Urinary bladder (tissue), 3 donors: ENCODE measurements at regions not wholly inside any gene's neighbourhood (a gene's known extent, or its start where the extent isn't known, plus 50 kb on each side); places are given as distances from the start of the nearest gene placed in this dataset.

Experiments
- DNase-seq: peaks from one replicate; pipeline ENCODE4 v3.0.0-alpha.2; 2015; ENCODE audit errors: extremely low spot score
- H3K27ac ChIP-seq: one replicate; pipeline ENCODE4 v1.5.1; 2013; ENCODE audit warnings: low read depth, mild to moderate bottlenecking, moderate library complexity
- H3K36me3 ChIP-seq: one replicate; pipeline ENCODE4 v1.6.1; 2013; ENCODE audit warnings: mild to moderate bottlenecking, moderate library complexity; ENCODE audit not compliant: insufficient read depth
- H3K4me1 ChIP-seq: one replicate; pipeline ENCODE4 v1.6.1; 2013; ENCODE audit warnings: mild to moderate bottlenecking, moderate library complexity; ENCODE audit not compliant: insufficient read depth
- H3K4me3 ChIP-seq: one replicate; pipeline ENCODE4 v1.5.1; 2013; ENCODE audit warnings: low read depth, low read length
- WGBS: extraction: QIAGEN DNeasy Blood & Tissue Kit; methylation state at CpG from one replicate; pipeline ENCODE4 v1.1.7; 2013; 5-methylcytosine and 5-hydroxymethylcytosine counted together
- donor health status: healthy with polysubstance abuse.
- donor health status: healthy.

GRCh38 chr7:17682586-17682985, 257.7 kb downstream of the SNX13 start:
- no peaks in the 10 kb centered on the region for H3K36me3 ChIP-seq
- WGBS = 92% methylated on average over 3 of the region's 3 CpGs
- no peak for DNase-seq

GRCh38 chr7:17685141-17685540, 255.2 kb downstream of the SNX13 start:
- DNase-seq = no peak
- H3K27ac ChIP-seq = no peak overlapping the region
- 93% methylated on average over 5 of the region's 5 CpGs for WGBS
- no peak overlapping the region for H3K4me3 ChIP-seq
- peaks cover 2% of the 10 kb centered on the region for H3K4me1 ChIP-seq
- no peaks in the 10 kb centered on the region for H3K36me3 ChIP-seq

More at GRCh38 chr7:17682586-17682985, 257.7 kb downstream of the SNX13 start:
- Histone ChIP-seq H3K27ac (no peak overlapping the region), H3K4me3 (no peak overlapping the region), H3K4me1 (peaks cover 2% of the 10 kb centered on the region)

- 97% methylated on average over 2 of the region's 2 CpGs for WGBS
- no peaks in the 10 kb centered on the region for H3K36me3 ChIP-seq
- H3K4me3 ChIP-seq = no peak overlapping the region
- DNase-seq = no peak
- H3K4me1 ChIP-seq = peaks cover 2% of the 10 kb centered on the region
- H3K27ac ChIP-seq = no peak overlapping the region
These were observed 252.9 kb downstream of the SNX13 start for GRCh38 chr7:17687361-17687760.

- no peak overlapping the region for H3K27ac ChIP-seq
- no peak overlapping the region for H3K4me3 ChIP-seq
- no peaks in the 10 kb centered on the region for H3K4me1 ChIP-seq
- DNase-seq = no peak
- no peaks in the 10 kb centered on the region for H3K36me3 ChIP-seq
- 76% methylated on average over 5 of the region's 5 CpGs for WGBS
These were observed 250.9 kb downstream of the SNX13 start for GRCh38 chr7:17689361-17689902.

GRCh38 chr7:17690030-17690429, 250.3 kb downstream of the SNX13 start:
- H3K4me1 ChIP-seq = no peaks in the 10 kb centered on the region
- no peaks in the 10 kb centered on the region for H3K36me3 ChIP-seq
- no peak overlapping the region for H3K4me3 ChIP-seq
- no peak for DNase-seq
- H3K27ac ChIP-seq = no peak overlapping the region
- 83% methylated on average over 4 of the region's 4 CpGs for WGBS

- H3K4me1 ChIP-seq = no peaks in the 10 kb centered on the region
- DNase-seq = peak; percentile 28
- WGBS = 57% methylated on average over 6 of the region's 6 CpGs
- H3K27ac ChIP-seq = no peak overlapping the region
- H3K36me3 ChIP-seq = no peaks in the 10 kb centered on the region
- H3K4me3 ChIP-seq = no peak overlapping the region
These were observed 243.9 kb downstream of the SNX13 start for GRCh38 chr7:17696422-17696821.

GRCh38 chr7:17697128-17697881, 243.0 kb downstream of the SNX13 start:
- Histone ChIP-seq H3K4me3 (no peak overlapping the region), H3K4me1 (no peaks in the 10 kb centered on the region), H3K36me3 (no peaks in the 10 kb centered on the region), H3K27ac (no peak overlapping the region)
- 90% methylated on average over 4 of the region's 4 CpGs for WGBS
- DNase-seq = no peak

- DNase-seq = no peak
- Histone ChIP-seq H3K4me3 (no peak overlapping the region), H3K27ac (no peak overlapping the region), H3K36me3 (no peaks in the 10 kb centered on the region), H3K4me1 (no peaks in the 10 kb centered on the region)
These were observed 240.6 kb downstream of the SNX13 start for GRCh38 chr7:17699696-17700095.

GRCh38 chr7:17700138-17700537, 240.2 kb downstream of the SNX13 start:
- no peaks in the 10 kb centered on the region for H3K4me1 ChIP-seq
- no peak overlapping the region for H3K27ac ChIP-seq
- WGBS = 47% methylated on average over 3 of the region's 3 CpGs
- H3K36me3 ChIP-seq = no peaks in the 10 kb centered on the region
- no peak for DNase-seq
- no peak overlapping the region for H3K4me3 ChIP-seq

GRCh38 chr7:17706275-17706674, 234.0 kb downstream of the SNX13 start:
- H3K36me3 ChIP-seq = no peaks in the 10 kb centered on the region
- no peak overlapping the region for H3K4me3 ChIP-seq
- no peaks in the 10 kb centered on the region for H3K4me1 ChIP-seq
- DNase-seq = no peak
- H3K27ac ChIP-seq = no peak overlapping the region
- whole genome bisulfite sequencing = 62% methylated on average over 4 of the region's 4 CpGs

- peak; percentile 26 for DNase-seq
- no peaks in the 10 kb centered on the region for H3K36me3 ChIP-seq
- H3K27ac ChIP-seq = no peak overlapping the region
- 29% methylated on average over 3 of the region's 3 CpGs for WGBS
- no peak overlapping the region for H3K4me3 ChIP-seq
- no peaks in the 10 kb centered on the region for H3K4me1 ChIP-seq
These were observed 233.6 kb downstream of the SNX13 start for GRCh38 chr7:17706734-17707133.

GRCh38 chr7:17709127-17709526, 231.2 kb downstream of the SNX13 start:
- 69% methylated on average over 1 of the region's 1 CpG for WGBS
- H3K4me1 ChIP-seq = no peaks in the 10 kb centered on the region
- DNase-seq = no peak
- no peak overlapping the region for H3K27ac ChIP-seq
- H3K36me3 ChIP-seq = no peaks in the 10 kb centered on the region
- H3K4me3 ChIP-seq = no peak overlapping the region

GRCh38 chr7:17709599-17709998, 230.7 kb downstream of the SNX13 start:
- H3K36me3 ChIP-seq = no peaks in the 10 kb centered on the region
- H3K4me1 ChIP-seq = no peaks in the 10 kb centered on the region
- DNase-seq = no peak
- no peak overlapping the region for H3K4me3 ChIP-seq
- H3K27ac ChIP-seq = no peak overlapping the region
- 92% methylated on average over 2 of the region's 2 CpGs for WGBS

GRCh38 chr7:17710312-17710711, 230.0 kb downstream of the SNX13 start:
- WGBS = 93% methylated on average over 2 of the region's 2 CpGs
- Histone ChIP-seq H3K4me1 (no peaks in the 10 kb centered on the region), H3K36me3 (no peaks in the 10 kb centered on the region), H3K4me3 (no peak overlapping the region), H3K27ac (no peak overlapping the region)
- no peak for DNase-seq
